Endothelial cell of umbilical vein (primary cell): ENCODE measurements at regions not wholly inside any gene's neighbourhood (a gene's known extent, or its start where the extent isn't known, plus 50 kb on each side); places are given as distances from the start of the nearest gene placed in this dataset.

ENCODE experiments used
- BruUV-seq: library from RNA; stranded (reverse); fragments of 400-500 nt; replicated peaks from 2 replicates; lab custom pipeline; 2021; lab: Mats Ljungman, UMichigan
- CTCF ChIA-PET: fragments of 300-600, 350-600 bp; sonication (Branson Sonifier 250); formaldehyde crosslinking; loops from one replicate; lab custom pipeline; 2021; ENCODE audit warnings: antibody characterized with exemption, inconsistent platforms; lab: Charles Lee
- POLR2A ChIA-PET: fragments of 300-600, 350-600 bp; sonication (Branson Sonifier 250); formaldehyde crosslinking; loops from one replicate; lab custom pipeline; 2021; ENCODE audit warnings: antibody characterized with exemption, inconsistent platforms; lab: Charles Lee
- DNase-seq: peaks from one replicate; pipeline ENCODE4 v3.0.0-alpha.2; 2011; ENCODE audit warnings: low read depth, low spot score
- FAIRE-seq: peaks from 2 replicates; lab custom pipeline; 2011; peaks lifted over from hg19 to GRCh38; lab: Jason Lieb, UNC
- H2AFZ ChIP-seq: 2 replicates; pipeline ENCODE4 v1.6.0; 2012; ENCODE audit warnings: low read depth, low read length, control low read depth, inconsistent platforms
- H3K27ac ChIP-seq: 2 replicates; pipeline ENCODE4 v1.5.1; 2011; ENCODE audit warnings: low read depth, mild to moderate bottlenecking, control low read depth, low read length, moderate library complexity; ENCODE audit not compliant: insufficient read depth
- H3K27me3 ChIP-seq, 2 experiments: 2 replicates each; pipeline versions ENCODE4 v1.6.0 to v1.6.1; 2011; ENCODE audit warnings: low read length in 2 of 2, mixed read lengths in 1 of 2; ENCODE audit not compliant: control insufficient read depth in 2 of 2, insufficient read depth in 2 of 2
- H3K36me3 ChIP-seq, 2 experiments: 2 replicates in 1 of 2; 3 replicates in 1 of 2; pipeline ENCODE4 v1.5.1; 2011; ENCODE audit warnings: low read length in 2 of 2, mild to moderate bottlenecking in 1 of 2, moderate library complexity in 1 of 2; ENCODE audit not compliant: control insufficient read depth in 2 of 2, insufficient read depth in 2 of 2; ENCODE audit errors: extremely low read depth in 1 of 2
- H3K4me1 ChIP-seq: 3 replicates; pipeline ENCODE4 v1.5.1; 2011; ENCODE audit warnings: mild to moderate bottlenecking, low read length; ENCODE audit not compliant: control insufficient read depth, insufficient read depth; ENCODE audit errors: extremely low read depth
- H3K4me2 ChIP-seq: 2 replicates; pipeline ENCODE4 v1.6.1; 2011; ENCODE audit warnings: low read length, control low read depth, mixed read lengths; ENCODE audit not compliant: insufficient read depth
- H3K4me3 ChIP-seq, 3 experiments: fragments of 200-600 bp in 1 of 3; sonication (generic), shearing (Covaris generic) in 1 of 3; replicated peaks in 1 of 3; 2 replicates each; pipeline ENCODE4 v1.5.1; 2011 to 2016; ENCODE audit warnings: control low read depth in 3 of 3, low read length in 3 of 3, mild to moderate bottlenecking in 2 of 3, inconsistent platforms in 1 of 3, low read depth in 1 of 3, moderate library complexity in 1 of 3; ENCODE audit not compliant: insufficient read depth in 1 of 3
- H3K79me2 ChIP-seq: 2 replicates; pipeline ENCODE4 v1.6.0; 2012; ENCODE audit warnings: low read length, inconsistent platforms; ENCODE audit not compliant: control insufficient read depth, insufficient read depth
- H3K9ac ChIP-seq: replicated peaks from 2 replicates; pipeline ENCODE3; 2011; ENCODE audit warnings: low read length, control low read depth; ENCODE audit not compliant: insufficient read depth; ENCODE audit errors: extremely low read depth
- H3K9me1 ChIP-seq: replicated peaks from 3 replicates; pipeline ENCODE4 v1.6.0; 2011; ENCODE audit warnings: mild to moderate bottlenecking, low read length; ENCODE audit not compliant: control insufficient read depth, insufficient read depth; ENCODE audit errors: extremely low read depth
- H3K9me3 ChIP-seq: replicated peaks from 2 replicates; pipeline ENCODE4 v1.5.1; 2012; ENCODE audit warnings: low read length, inconsistent platforms; ENCODE audit not compliant: control insufficient read depth, insufficient read depth
- H4K20me1 ChIP-seq: replicated peaks from 2 replicates; pipeline ENCODE3; 2011; ENCODE audit warnings: mild to moderate bottlenecking, low read length; ENCODE audit not compliant: control insufficient read depth, insufficient read depth; ENCODE audit errors: extremely low read depth
- CTCF ChIP-seq, 2 donors: IDR thresholded peaks; 1 replicate in 1 of 2; 2 replicates in 1 of 2; pipeline ENCODE4 v1.5.1; 2011; ENCODE audit warnings: low read length in 2 of 2, mild to moderate bottlenecking in 2 of 2, moderate library complexity in 2 of 2, control low read depth in 1 of 2, inconsistent platforms in 1 of 2, low read depth in 1 of 2; ENCODE audit not compliant: insufficient read depth in 1 of 2; ENCODE audit errors: extremely low read depth in 1 of 2
- EZH2 ChIP-seq: IDR thresholded peaks from 2 replicates; pipeline ENCODE4 v1.6.1; 2012; ENCODE audit warnings: borderline replicate concordance, low read depth, mild to moderate bottlenecking, moderate library complexity, low read length, inconsistent platforms; ENCODE audit not compliant: severe bottlenecking
- FOS ChIP-seq: IDR thresholded peaks from 2 replicates; pipeline ENCODE4 v1.6.1; 2011; ENCODE audit warnings: mild to moderate bottlenecking, low read length, moderate library complexity, borderline replicate concordance; ENCODE audit not compliant: insufficient read depth
- GATA2 ChIP-seq: IDR thresholded peaks from 2 replicates; pipeline ENCODE4 v1.7.0; 2011; ENCODE audit warnings: low read depth, mild to moderate bottlenecking, moderate library complexity, mixed read lengths, low read length; ENCODE audit not compliant: insufficient read length, insufficient read depth
- JUN ChIP-seq: IDR thresholded peaks from 2 replicates; pipeline ENCODE4 v1.6.1; 2011; ENCODE audit warnings: borderline replicate concordance, low read depth; ENCODE audit not compliant: insufficient read length, insufficient read depth
- MYC ChIP-seq: IDR thresholded peaks from one replicate; pipeline ENCODE4 v1.6.1; 2011; ENCODE audit warnings: mild to moderate bottlenecking, low read depth, low read length
- POLR2A ChIP-seq: IDR thresholded peaks from 2 replicates; pipeline ENCODE4 v1.6.1; 2012; ENCODE audit warnings: low read depth, mild to moderate bottlenecking, control low read depth, low read length
- POLR2AphosphoS5 ChIP-seq: IDR thresholded peaks from 2 replicates; pipeline ENCODE4 v1.6.1; 2012; ENCODE audit warnings: low read depth, mild to moderate bottlenecking, control low read depth, low read length, moderate library complexity; ENCODE audit not compliant: insufficient read depth
- dilution Hi-C: fragments of 300-500 bp; cut with MboI; formaldehyde crosslinking; loops from one replicate; pipeline ENCODE4 v1.15.0; 2019; ENCODE audit warnings: low sequenced_read_pairs; ENCODE audit not compliant: extremely low pct_ligation_motif_present
- intact Hi-C: fragments of 100-400 bp; cut with micrococcal nuclease; formaldehyde crosslinking; loops from one replicate; pipeline ENCODE4 v1.10.0; 2022
- TF ChIP-seq, protein P1 (sequence below): IDR thresholded peaks from 2 replicates; pipeline ENCODE4 v1.6.1; 2011; ENCODE audit not compliant: insufficient read depth, insufficient read length

GRCh38 chr18:43543236-43543635 lies 265.9 kb upstream of the SYT4 start:
- DNase-seq: no peak
- TF ChIP-seq GATA2: no peak
- TF ChIP-seq, protein P1, sequence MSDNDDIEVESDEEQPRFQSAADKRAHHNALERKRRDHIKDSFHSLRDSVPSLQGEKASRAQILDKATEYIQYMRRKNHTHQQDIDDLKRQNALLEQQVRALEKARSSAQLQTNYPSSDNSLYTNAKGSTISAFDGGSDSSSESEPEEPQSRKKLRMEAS: no peak
- no peak for TF ChIP-seq FOS
- TF ChIP-seq CTCF (IDR thresholded peaks at IDR 0.05; ENCODE audit: extremely low read depth in 1 of 2, insufficient read depth in 1 of 2, low read depth in 1 of 2, low read length in 2 of 2): no peak
- TF ChIP-seq EZH2: no peak
- no peak for TF ChIP-seq POLR2A
- TF ChIP-seq POLR2AphosphoS5: no peak
- TF ChIP-seq MYC: no peak
- no peak for TF ChIP-seq JUN
- dilution Hi-C loops: no loop called here

More at GRCh38 chr18:43543236-43543635, 265.9 kb upstream of the SYT4 start:
- no peak for FAIRE-seq
- no TSS peak for BruUV-seq
- Histone ChIP-seq H3K4me2 (no peak overlapping the region), H4K20me1 (no peaks in the 10 kb centered on the region), H3K36me3 (no peaks in the 10 kb centered on the region), H3K4me1 (no peaks in the 10 kb centered on the region), H3K27ac (no peak overlapping the region), H3K79me2 (no peaks in the 10 kb centered on the region), H2AFZ (no peak overlapping the region), H3K9me3 (no peaks in the 10 kb centered on the region), H3K9ac (no peak overlapping the region), H3K9me1 (no peaks in the 10 kb centered on the region), H3K27me3 (no peaks in the 10 kb centered on the region), H3K4me3 (no peak overlapping the region)
- POLR2A ChIA-PET: no interaction called here
- intact Hi-C loops: no loop called here
- CTCF ChIA-PET: no interaction called here
